Epithelial cell of esophagus (primary cell): ENCODE measurements at regions not wholly inside any gene's neighbourhood (a gene's known extent, or its start where the extent isn't known, plus 50 kb on each side); places are given as distances from the start of the nearest gene placed in this dataset.

ENCODE experiments used
- DNase-seq: peaks from one replicate; pipeline ENCODE4 v3.0.0; 2010; ENCODE audit warnings: low read depth
- H3K4me3 ChIP-seq: 2 replicates; pipeline ENCODE4 v1.5.1; 2011; ENCODE audit warnings: mild to moderate bottlenecking, low read length, control low read depth
- TF ChIP-seq, protein P1 (sequence below): IDR thresholded peaks from 2 replicates; pipeline ENCODE4 v1.5.1; 2011; ENCODE audit warnings: low read depth, mild to moderate bottlenecking, low read length, control low read depth, inconsistent platforms; ENCODE audit not compliant: insufficient read depth; ENCODE audit errors: missing control alignments

DNA sequence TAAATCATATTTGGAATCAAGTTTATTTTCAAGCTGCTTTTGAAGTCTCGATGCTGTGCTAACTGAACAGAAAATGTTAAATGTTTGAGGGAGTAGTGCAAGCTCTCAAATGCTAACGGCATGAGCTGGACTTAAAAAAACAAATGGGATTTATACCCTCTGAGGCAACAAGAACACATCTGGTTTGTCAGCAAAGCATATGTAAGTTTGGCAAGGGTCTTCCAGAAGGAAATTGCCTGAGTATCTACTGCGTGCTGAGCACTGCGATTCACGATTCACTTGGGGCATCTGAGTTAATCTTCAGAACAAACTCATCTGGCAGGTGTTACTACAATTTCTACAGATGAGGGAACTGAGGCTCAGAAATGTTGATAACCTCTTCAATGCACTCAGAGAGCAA lies 98.4 kb upstream of the C9orf72 start:
- no peak overlapping the region for H3K4me3 ChIP-seq
- TF ChIP-seq, protein P1, sequence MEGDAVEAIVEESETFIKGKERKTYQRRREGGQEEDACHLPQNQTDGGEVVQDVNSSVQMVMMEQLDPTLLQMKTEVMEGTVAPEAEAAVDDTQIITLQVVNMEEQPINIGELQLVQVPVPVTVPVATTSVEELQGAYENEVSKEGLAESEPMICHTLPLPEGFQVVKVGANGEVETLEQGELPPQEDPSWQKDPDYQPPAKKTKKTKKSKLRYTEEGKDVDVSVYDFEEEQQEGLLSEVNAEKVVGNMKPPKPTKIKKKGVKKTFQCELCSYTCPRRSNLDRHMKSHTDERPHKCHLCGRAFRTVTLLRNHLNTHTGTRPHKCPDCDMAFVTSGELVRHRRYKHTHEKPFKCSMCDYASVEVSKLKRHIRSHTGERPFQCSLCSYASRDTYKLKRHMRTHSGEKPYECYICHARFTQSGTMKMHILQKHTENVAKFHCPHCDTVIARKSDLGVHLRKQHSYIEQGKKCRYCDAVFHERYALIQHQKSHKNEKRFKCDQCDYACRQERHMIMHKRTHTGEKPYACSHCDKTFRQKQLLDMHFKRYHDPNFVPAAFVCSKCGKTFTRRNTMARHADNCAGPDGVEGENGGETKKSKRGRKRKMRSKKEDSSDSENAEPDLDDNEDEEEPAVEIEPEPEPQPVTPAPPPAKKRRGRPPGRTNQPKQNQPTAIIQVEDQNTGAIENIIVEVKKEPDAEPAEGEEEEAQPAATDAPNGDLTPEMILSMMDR = no peak
- DNase-seq = no peak

DNA sequence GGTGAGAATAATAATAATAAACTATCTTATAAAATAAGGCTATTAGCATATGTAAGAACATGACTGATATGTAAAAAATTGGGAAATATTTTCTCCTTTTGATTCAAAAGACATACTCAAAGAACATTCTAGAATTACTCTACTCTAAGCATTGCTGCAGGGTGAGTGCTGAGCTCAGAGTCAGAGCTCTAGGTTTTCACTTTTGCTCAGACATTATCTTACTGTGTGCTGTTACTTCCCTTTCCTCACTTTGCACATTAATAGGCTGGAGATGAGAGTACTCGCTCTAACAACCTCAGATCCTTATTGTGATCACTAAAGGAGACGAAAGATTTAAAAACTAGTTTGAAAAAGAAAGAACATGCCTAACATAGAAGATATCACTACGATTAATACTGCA lies 99.4 kb upstream of the C9orf72 start:
- H3K4me3 ChIP-seq = no peak overlapping the region
- no peak for DNase-seq
- TF ChIP-seq, protein P1 = no peak

DNA sequence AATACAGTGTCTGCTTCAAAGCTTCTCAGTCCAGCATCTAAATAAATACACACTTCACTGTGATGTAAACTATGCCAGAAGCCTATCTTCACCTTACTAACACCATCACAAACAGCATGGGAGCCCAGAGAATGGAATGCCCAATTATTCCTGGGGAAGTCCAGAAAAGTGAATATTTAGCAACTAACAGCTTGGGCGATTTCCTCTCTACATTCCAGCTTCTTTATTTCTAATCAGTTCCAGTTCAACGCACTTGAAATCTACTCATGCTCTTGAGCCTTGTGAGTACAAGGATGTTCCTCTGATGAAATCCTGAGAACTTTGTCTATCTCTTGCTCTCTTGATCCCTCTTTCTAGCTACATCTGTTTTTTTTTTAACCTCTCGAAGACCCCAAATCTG lies 100.4 kb upstream of the C9orf72 start:
- TF ChIP-seq, protein P1 = no peak

GRCh38 chr9:27675354-27675753 lies 102.1 kb upstream of the C9orf72 start:
- no peak for DNase-seq
- TF ChIP-seq, protein P1 = no peak
- H3K4me3 ChIP-seq = no peak overlapping the region

More for the DNA sequence above, 100.4 kb upstream of the C9orf72 start:
- no peak for DNase-seq
- H3K4me3 ChIP-seq = no peak overlapping the region

GRCh38 chr9:27676827-27677226 lies 103.5 kb upstream of the C9orf72 start:
- no peak for DNase-seq
- TF ChIP-seq, protein P1 = no peak
- no peak overlapping the region for H3K4me3 ChIP-seq

GRCh38 chr9:27679338-27679737 lies 106.1 kb upstream of the C9orf72 start:
- TF ChIP-seq, protein P1 = no peak
- DNase-seq = no peak
- H3K4me3 ChIP-seq = no peak overlapping the region

- H3K4me3 ChIP-seq = no peak overlapping the region
- TF ChIP-seq, protein P1 = no peak
- DNase-seq = peak; percentile 54
Measured at GRCh38 chr9:27683181-27683580, 109.9 kb upstream of the C9orf72 start.
